ENCODE measurements at regions not wholly inside any gene's neighbourhood (a gene's known extent, or its start where the extent isn't known, plus 50 kb on each side); places are given as distances from the start of the nearest gene placed in this dataset.
A peak's percentile ranks its signal among the peaks of the same experiment; 100 is the strongest.

- no peak overlapping the region for H2AFZ ChIP-seq
- 71% methylated on average over 14 of the region's 18 CpGs for WGBS (ENCODE audit: low lambda C conversion rate, missing lambda C conversion rate)
- H4K20me1 ChIP-seq (ENCODE audit: insufficient read depth, poor library complexity, severe bottlenecking) = no peaks in the 10 kb centered on the region
- H3K36me3 ChIP-seq (replicated peaks; ENCODE audit: insufficient read depth, low read depth) = no peaks in the 10 kb centered on the region
- TF ChIP-seq EZH2 (IDR thresholded peaks at IDR 0.05; ENCODE audit: borderline replicate concordance) (no peak), CTCF (IDR thresholded peaks at IDR 0.05; ENCODE audit: poor library complexity) (peak; percentile 59)
- H3K4me1 ChIP-seq (ENCODE audit: insufficient read depth) = peaks cover 30% of the 10 kb centered on the region
- DNase-seq (ENCODE audit: low spot score) = peak; percentile 55
- H3K4me2 ChIP-seq = no peak overlapping the region
- no peaks in the 10 kb centered on the region for H3K27me3 ChIP-seq
- no peak overlapping the region for H3K27ac ChIP-seq
- H3K4me3 ChIP-seq = no peak overlapping the region
- H3K9me2 ChIP-seq (replicated peaks; ENCODE audit: insufficient read depth) = no peaks in the 10 kb centered on the region
- no peaks in the 10 kb centered on the region for H3K79me2 ChIP-seq
- H3K9me3 ChIP-seq (ENCODE audit: low read depth) = no peaks in the 10 kb centered on the region
Measured at GRCh38 chr16:85296859-85297660, 184.8 kb upstream of the CIBAR2 start.

GRCh38 chr16:85297881-85298280 lies 185.6 kb upstream of the CIBAR2 start:
- Histone ChIP-seq H4K20me1 (ENCODE audit: insufficient read depth, poor library complexity, severe bottlenecking) (no peaks in the 10 kb centered on the region), H3K79me2 (no peaks in the 10 kb centered on the region), H3K4me2 (no peak overlapping the region), H2AFZ (no peak overlapping the region), H3K36me3 (replicated peaks; ENCODE audit: insufficient read depth, low read depth) (no peaks in the 10 kb centered on the region), H3K27me3 (no peaks in the 10 kb centered on the region), H3K27ac (no peak overlapping the region), H3K9me2 (replicated peaks; ENCODE audit: insufficient read depth) (no peaks in the 10 kb centered on the region), H3K9me3 (ENCODE audit: low read depth) (no peaks in the 10 kb centered on the region), H3K4me1 (ENCODE audit: insufficient read depth) (peaks cover 33% of the 10 kb centered on the region), H3K4me3 (no peak overlapping the region)
- WGBS (ENCODE audit: low lambda C conversion rate, missing lambda C conversion rate) = 85% methylated on average over 9 of the region's 9 CpGs
- DNase-seq (ENCODE audit: low spot score) = no peak
- no peak for TF ChIP-seq CTCF (IDR thresholded peaks at IDR 0.05; ENCODE audit: poor library complexity)
- TF ChIP-seq EZH2phosphoT487 (IDR thresholded peaks at IDR 0.05; ENCODE audit: low read depth, severe bottlenecking, unreplicated experiment) = no peak
- no peak for TF ChIP-seq EZH2 (IDR thresholded peaks at IDR 0.05; ENCODE audit: borderline replicate concordance)

- H3K27ac ChIP-seq = peak overlapping the region; percentile 20
- no peaks in the 10 kb centered on the region for H3K36me3 ChIP-seq (replicated peaks; ENCODE audit: insufficient read depth, low read depth)
- peak overlapping the region; percentile 32 for H3K4me2 ChIP-seq
- no peaks in the 10 kb centered on the region for H4K20me1 ChIP-seq (ENCODE audit: insufficient read depth, poor library complexity, severe bottlenecking)
- peaks cover 26% of the 10 kb centered on the region for H3K4me1 ChIP-seq (ENCODE audit: insufficient read depth)
- H3K9me3 ChIP-seq (ENCODE audit: low read depth) = no peaks in the 10 kb centered on the region
- H3K9me2 ChIP-seq (replicated peaks; ENCODE audit: insufficient read depth) = no peaks in the 10 kb centered on the region
- H3K27me3 ChIP-seq = no peaks in the 10 kb centered on the region
- H3K4me3 ChIP-seq = no peak overlapping the region
- H3K79me2 ChIP-seq = peaks cover 5% of the 10 kb centered on the region
- no peak for TF ChIP-seq EZH2phosphoT487 (IDR thresholded peaks at IDR 0.05; ENCODE audit: low read depth, severe bottlenecking, unreplicated experiment)
- 67% methylated on average over 20 of the region's 20 CpGs for WGBS (ENCODE audit: low lambda C conversion rate, missing lambda C conversion rate)
- no peak overlapping the region for H2AFZ ChIP-seq
- no peak for DNase-seq (ENCODE audit: low spot score)
Measured at GRCh38 chr16:85300406-85300968, 188.2 kb upstream of the CIBAR2 start.

GRCh38 chr16:85301231-85301630 lies 189.0 kb upstream of the CIBAR2 start:
- peaks cover 5% of the 10 kb centered on the region for H3K79me2 ChIP-seq
- no peaks in the 10 kb centered on the region for H3K9me3 ChIP-seq (ENCODE audit: low read depth)
- no peak for TF ChIP-seq EZH2 (IDR thresholded peaks at IDR 0.05; ENCODE audit: borderline replicate concordance)
- TF ChIP-seq CTCF (IDR thresholded peaks at IDR 0.05; ENCODE audit: poor library complexity) = no peak
- TF ChIP-seq EZH2phosphoT487 (IDR thresholded peaks at IDR 0.05; ENCODE audit: low read depth, severe bottlenecking, unreplicated experiment) = no peak
- no peaks in the 10 kb centered on the region for H3K36me3 ChIP-seq (replicated peaks; ENCODE audit: insufficient read depth, low read depth)
- DNase-seq (ENCODE audit: low spot score) = no peak
- no peaks in the 10 kb centered on the region for H4K20me1 ChIP-seq (ENCODE audit: insufficient read depth, poor library complexity, severe bottlenecking)
- no peaks in the 10 kb centered on the region for H3K9me2 ChIP-seq (replicated peaks; ENCODE audit: insufficient read depth)
- 60% methylated on average over 6 of the region's 6 CpGs for WGBS (ENCODE audit: low lambda C conversion rate, missing lambda C conversion rate)
- H3K4me3 ChIP-seq = no peak overlapping the region
- peak overlapping the region; percentile 37 for H3K27ac ChIP-seq
- H3K4me2 ChIP-seq = peak overlapping the region; percentile 48
- no peak overlapping the region for H2AFZ ChIP-seq
- H3K27me3 ChIP-seq = no peaks in the 10 kb centered on the region
- peaks cover 32% of the 10 kb centered on the region for H3K4me1 ChIP-seq (ENCODE audit: insufficient read depth)

Measured in hepatocyte (in vitro differentiated cells).